ENCODE measurements at regions not wholly inside any gene's neighbourhood (a gene's known extent, or its start where the extent isn't known, plus 50 kb on each side); places are given as distances from the start of the nearest gene placed in this dataset.

DNA sequence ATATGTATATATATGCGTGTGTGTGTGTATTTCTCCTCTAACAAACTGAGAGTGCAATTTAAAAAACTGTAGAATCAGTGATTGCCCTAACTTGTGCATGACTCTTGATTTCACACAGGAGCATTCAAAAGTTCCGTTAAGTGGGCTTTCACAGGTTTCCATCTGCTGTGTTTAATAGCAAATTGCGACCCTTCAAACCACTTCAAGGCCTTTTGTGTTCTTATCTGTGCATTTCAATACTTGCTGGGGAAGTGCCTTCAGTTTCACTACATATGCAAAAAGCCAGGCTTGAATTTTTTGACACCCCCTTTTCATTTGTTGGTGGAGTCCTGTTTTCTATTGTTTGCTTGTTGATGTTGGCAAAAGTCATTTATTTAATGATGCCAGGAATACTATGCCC, 158.0 kb downstream of the TM9SF2 start:
- peak; percentile 36 for DNase-seq

GRCh38 chr13:99658261-99658991, 157.2 kb downstream of the TM9SF2 start:
- DNase-seq = peak; percentile 75

- DNase-seq = no peak
Observed at GRCh38 chr13:99657848-99658260, 156.6 kb downstream of the TM9SF2 start.

DNA sequence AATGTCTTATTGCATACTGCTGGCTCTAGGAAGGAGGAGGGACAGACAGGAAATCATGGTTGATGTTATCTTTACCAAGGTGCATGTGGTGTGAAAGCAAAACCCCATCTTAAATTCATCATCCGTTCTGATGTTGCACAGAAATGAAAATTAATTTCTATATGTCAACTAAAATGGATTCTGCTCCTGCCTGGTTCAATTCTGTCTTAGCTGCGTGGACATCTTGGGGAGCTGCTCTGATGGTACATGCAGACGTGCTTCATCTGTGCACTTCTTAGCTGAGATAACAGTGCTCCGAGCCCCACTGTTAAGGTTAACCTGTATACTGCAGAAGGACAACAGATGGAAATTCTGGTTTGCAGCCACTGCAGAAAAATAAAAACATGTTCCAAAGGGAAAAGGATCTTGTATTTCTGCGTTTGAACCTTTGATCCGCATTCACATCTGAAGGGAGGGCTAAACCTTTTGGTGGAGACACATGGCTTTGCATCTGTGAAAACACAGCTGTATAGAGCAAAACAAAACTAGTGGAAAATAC, 155.6 kb downstream of the TM9SF2 start:
- DNase-seq = no peak

- peak; percentile 61 for DNase-seq
Observed at GRCh38 chr13:99656092-99656745, 154.9 kb downstream of the TM9SF2 start.

DNA sequence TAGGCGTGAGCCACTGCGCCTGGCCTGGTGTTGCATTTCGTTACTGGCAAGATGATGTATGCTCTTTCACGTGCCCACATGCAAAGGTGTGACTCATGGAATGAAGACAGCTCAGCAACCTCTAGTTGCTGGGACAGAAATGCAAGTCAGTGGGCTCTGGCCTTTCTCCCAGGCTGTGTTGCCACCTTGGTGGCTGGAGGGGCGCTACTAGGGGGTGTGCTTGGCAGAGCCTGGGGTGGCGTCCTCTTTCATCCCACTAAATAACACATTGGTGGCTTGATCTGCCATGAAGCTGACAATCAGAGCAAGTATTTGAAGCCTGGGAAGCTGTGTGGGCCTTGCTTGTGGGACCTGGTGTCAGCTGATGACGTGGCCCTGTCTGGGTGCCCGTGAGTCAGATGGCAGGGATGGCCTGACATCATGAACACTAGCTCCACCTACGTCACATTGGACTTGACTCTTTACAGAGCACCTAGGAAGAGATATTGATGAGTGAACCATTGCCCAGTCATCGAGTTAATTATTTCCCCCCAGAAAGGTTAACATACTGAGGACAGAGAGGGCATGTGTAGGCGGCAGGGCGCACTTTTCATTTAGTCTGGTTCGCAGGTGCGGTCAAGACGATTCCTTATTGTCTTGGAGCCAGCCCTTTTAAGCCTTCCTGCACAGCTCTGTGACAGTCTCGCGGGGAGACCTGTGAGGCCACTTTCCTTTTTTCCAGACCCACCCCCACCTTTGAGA, 154.2 kb downstream of the TM9SF2 start:
- no peak for DNase-seq

- no peak for DNase-seq
Observed at GRCh38 chr13:99654076-99654475, 152.8 kb downstream of the TM9SF2 start.

DNA sequence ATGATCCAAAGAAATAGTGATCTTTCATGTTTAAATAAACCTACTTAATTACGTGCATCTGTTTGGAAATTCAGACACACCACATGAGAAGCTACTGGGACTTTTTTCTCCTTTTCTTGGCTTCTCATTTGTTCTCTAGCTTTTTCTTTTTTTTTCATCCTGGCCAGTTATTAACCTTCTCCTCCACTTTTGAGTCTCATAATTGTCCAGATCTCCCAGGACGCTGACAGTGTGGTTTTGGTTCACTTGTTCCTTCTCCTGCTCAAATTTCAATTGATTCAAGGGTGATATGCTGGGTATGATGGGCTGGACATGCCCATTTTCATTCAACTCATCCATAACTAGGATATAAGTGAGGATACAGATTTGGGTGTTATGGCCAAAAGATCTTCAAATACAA, 152.3 kb downstream of the TM9SF2 start:
- no peak for DNase-seq

GRCh38 chr13:99652901-99653300, 151.6 kb downstream of the TM9SF2 start:
- no peak for DNase-seq

DNA sequence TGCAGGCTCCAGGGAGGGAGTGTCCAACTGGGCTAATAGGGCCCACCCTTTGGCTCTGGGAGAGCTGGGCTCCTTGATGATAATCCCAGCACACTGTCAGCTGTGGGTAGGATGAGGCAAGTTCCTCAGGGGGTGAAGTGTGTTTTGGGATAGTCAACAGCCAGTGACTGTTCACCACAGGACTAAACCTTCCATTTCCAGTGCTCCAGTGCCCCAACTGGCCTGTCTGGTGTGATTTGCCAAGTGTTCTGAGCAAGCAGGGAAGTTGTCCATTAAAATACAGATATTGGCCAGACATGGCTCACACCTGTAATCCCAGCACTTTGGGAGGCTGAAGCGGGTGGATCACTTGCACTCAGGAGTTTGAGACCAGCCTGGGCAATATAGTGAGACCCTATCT, 150.9 kb downstream of the TM9SF2 start:
- no peak for DNase-seq

- DNase-seq = no peak
Observed at GRCh38 chr13:99651016-99651415, 149.7 kb downstream of the TM9SF2 start.

DNA sequence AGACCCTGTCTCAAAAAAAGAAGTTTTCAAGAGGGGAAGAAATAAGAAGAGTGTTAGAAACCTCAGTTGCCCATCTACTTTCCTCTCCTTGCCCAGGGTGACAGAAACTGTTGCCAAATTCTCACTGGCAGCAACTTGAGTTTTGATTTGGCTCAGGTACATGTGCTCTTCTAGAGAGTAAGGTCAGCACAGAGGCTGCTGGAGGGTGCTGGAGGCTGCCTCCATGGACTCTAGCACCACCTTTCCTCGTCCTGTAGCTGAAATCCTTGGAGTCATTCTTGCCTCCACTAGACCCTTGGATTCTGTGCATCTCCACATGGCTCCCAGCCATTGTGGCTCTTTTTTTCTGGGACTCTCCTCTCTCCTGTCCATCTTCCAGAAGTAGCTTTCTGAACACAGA, 149.1 kb downstream of the TM9SF2 start:
- DNase-seq = no peak

DNA sequence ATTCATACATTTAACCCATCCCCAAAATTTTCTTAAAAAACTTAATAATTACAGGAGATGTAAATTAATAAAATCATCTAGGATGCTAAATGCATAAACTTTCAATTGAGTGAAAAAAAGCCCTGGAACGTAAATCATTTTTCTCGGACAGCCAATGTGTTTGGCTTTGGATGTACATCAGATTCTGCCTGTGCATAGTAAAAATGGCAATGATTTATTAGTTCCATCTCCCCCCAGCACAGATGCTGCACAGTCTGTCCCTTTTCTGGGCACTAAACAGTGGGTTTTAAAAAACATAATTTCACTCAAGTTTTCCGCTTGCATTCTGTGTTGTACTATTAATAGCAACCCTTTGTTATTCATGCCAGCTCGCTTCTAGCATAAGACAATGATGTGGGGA, 147.7 kb downstream of the TM9SF2 start:
- peak; percentile 88 for DNase-seq

- peak; percentile 72 for DNase-seq
Observed at GRCh38 chr13:99648066-99648665, 146.9 kb downstream of the TM9SF2 start.

DNA sequence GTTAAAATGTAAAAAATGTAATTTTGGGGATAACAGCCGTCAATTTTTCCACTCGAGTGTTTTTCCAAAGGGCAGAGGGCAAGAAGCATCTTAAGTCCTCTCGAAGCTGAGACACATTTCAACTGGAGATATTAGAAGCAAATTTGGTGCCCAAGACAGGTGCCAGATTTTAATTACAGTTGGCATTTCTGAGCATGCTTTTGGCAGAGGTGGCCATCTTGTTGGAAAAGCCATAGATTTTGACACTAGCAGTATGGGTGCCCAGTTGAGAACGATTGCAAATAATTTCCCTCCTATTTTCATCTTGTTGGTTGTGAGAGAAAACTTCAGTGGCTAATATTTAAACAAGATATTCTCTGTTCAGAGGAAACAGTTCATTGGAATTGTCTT, 146.3 kb downstream of the TM9SF2 start:
- peak; percentile 82 for DNase-seq

- DNase-seq = no peak
Observed at GRCh38 chr13:99646866-99647595, 145.8 kb downstream of the TM9SF2 start.

GRCh38 chr13:99642841-99643240, 141.6 kb downstream of the TM9SF2 start:
- DNase-seq = no peak

DNA sequence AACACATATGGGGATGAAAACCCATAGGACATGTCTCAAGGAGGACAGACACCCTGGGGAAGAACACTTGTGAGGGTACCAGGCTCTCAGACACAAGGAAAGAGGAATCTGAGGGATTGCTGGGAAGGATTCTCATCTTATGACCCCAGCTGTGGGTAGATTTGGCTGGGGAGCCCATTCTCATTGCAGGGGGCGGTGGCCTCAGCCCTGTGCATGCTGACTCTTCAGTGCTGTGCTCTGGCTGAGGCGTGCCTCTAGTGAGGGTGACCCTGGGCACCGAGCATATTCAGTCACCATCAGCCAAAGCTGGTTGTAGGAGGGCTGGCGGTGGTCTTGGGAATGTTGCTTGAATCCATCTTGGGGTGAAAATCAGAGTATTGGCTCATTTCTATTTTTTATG, 140.7 kb downstream of the TM9SF2 start:
- DNase-seq = no peak

GRCh38 chr13:99640260-99640659, 139.0 kb downstream of the TM9SF2 start:
- DNase-seq = no peak

DNA sequence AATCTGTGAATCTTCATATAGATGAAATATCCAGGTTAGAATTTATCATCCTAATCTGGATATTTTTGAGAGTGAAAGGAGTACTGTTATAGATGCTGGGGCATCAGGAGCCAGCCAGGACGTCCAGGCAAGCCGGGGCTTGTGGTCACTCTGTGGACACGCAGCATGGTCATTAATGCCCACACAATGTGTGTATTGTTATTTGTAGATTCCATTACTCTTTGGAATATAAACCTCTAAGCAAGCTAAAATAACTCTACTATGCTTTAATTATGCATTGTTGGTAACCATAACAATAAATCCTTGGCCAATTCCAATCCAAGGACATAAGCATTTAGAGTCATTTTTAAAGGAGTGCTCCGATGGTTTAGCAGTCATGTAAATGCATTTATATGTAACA, 137.9 kb downstream of the TM9SF2 start:
- no peak for DNase-seq

- DNase-seq = no peak
Observed at GRCh38 chr13:99636728-99637353, 135.6 kb downstream of the TM9SF2 start.

GRCh38 chr13:99636306-99636705, 135.0 kb downstream of the TM9SF2 start:
- no peak for DNase-seq

Measured in NCI-H446 treated with DMSO at 0.1 percent for 48 hours (cell line).